ENCODE measurements at regions not wholly inside any gene's neighbourhood (a gene's known extent, or its start where the extent isn't known, plus 50 kb on each side); places are given as distances from the start of the nearest gene placed in this dataset.

GRCh38 chr6:148200781-148201180, 141.9 kb upstream of the SASH1 start:
- no peak for TF ChIP-seq ZNF274 (IDR thresholded peaks at IDR 0.05; ENCODE audit: borderline replicate concordance, extremely low read depth, low read length)
- TF ChIP-seq EZH2 (IDR thresholded peaks at IDR 0.05; ENCODE audit: low read depth, low read length, severe bottlenecking): no peak
- no peak for TF ChIP-seq BACH1 (IDR thresholded peaks at IDR 0.05; ENCODE audit: low read length)
- no peak for TF ChIP-seq RFX5 (IDR thresholded peaks at IDR 0.05; ENCODE audit: borderline replicate concordance, low read depth, low read length)
- TF ChIP-seq FOSL1 (IDR thresholded peaks at IDR 0.05; ENCODE audit: insufficient read depth, low read depth, low read length): no peak
- TF ChIP-seq EP300 (IDR thresholded peaks at IDR 0.05; ENCODE audit: borderline replicate concordance in 1 of 2, low read depth in 2 of 2, low read length in 2 of 2): no peak
- TF ChIP-seq GABPA (IDR thresholded peaks at IDR 0.05; ENCODE audit: borderline replicate concordance, insufficient read depth, low read length): no peak
- TF ChIP-seq POLR2AphosphoS5 (IDR thresholded peaks at IDR 0.05; ENCODE audit: low read depth, low read length): no peak
- TF ChIP-seq, protein P1, sequence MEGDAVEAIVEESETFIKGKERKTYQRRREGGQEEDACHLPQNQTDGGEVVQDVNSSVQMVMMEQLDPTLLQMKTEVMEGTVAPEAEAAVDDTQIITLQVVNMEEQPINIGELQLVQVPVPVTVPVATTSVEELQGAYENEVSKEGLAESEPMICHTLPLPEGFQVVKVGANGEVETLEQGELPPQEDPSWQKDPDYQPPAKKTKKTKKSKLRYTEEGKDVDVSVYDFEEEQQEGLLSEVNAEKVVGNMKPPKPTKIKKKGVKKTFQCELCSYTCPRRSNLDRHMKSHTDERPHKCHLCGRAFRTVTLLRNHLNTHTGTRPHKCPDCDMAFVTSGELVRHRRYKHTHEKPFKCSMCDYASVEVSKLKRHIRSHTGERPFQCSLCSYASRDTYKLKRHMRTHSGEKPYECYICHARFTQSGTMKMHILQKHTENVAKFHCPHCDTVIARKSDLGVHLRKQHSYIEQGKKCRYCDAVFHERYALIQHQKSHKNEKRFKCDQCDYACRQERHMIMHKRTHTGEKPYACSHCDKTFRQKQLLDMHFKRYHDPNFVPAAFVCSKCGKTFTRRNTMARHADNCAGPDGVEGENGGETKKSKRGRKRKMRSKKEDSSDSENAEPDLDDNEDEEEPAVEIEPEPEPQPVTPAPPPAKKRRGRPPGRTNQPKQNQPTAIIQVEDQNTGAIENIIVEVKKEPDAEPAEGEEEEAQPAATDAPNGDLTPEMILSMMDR (IDR thresholded peaks at IDR 0.05; ENCODE audit: control extremely low read depth in 1 of 3, insufficient read depth in 1 of 3, low read depth in 1 of 3, low read length in 3 of 3): no peak
- no peak for TF ChIP-seq YY1 (IDR thresholded peaks at IDR 0.05; ENCODE audit: low read depth, low read length)
- TF ChIP-seq POLR2A (IDR thresholded peaks at IDR 0.05; ENCODE audit: control extremely low read depth in 1 of 2, low read depth in 2 of 2, low read length in 2 of 2): no peak
- TF ChIP-seq, protein P2, sequence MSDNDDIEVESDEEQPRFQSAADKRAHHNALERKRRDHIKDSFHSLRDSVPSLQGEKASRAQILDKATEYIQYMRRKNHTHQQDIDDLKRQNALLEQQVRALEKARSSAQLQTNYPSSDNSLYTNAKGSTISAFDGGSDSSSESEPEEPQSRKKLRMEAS (IDR thresholded peaks at IDR 0.05): no peak
- TF ChIP-seq NANOG (IDR thresholded peaks at IDR 0.05; ENCODE audit: insufficient read depth, low read depth, low read length, poor library complexity, severe bottlenecking): no peak

Data from H1 (cell line).